Esophagus muscularis mucosa (tissue), 4 donors: ENCODE measurements at regions not wholly inside any gene's neighbourhood (a gene's known extent, or its start where the extent isn't known, plus 50 kb on each side); places are given as distances from the start of the nearest gene placed in this dataset.

Experiments used
- DNase-seq: peaks from one replicate; pipeline ENCODE4 v3.0.0-alpha.2; 2017; ENCODE audit errors: extremely low spot score
- H3K27ac ChIP-seq, 4 donors: fragments of 200-600 bp; sonication (generic); replicated peaks in 1 of 4; 1 replicate in 3 of 4; 2 replicates in 1 of 4; pipeline ENCODE4 v1.5.1; 2016 to 2019; ENCODE audit warnings: mild to moderate bottlenecking in 1 of 4
- H3K27me3 ChIP-seq, 4 donors: fragments of 200-600 bp; sonication (generic); one replicate each; pipeline versions ENCODE4 v1.5.1 to v1.6.0; 2016 to 2019
- H3K36me3 ChIP-seq, 4 donors: fragments of 200-600 bp; sonication (generic); one replicate each; pipeline ENCODE4 v1.5.1; 2016 to 2019
- H3K4me1 ChIP-seq, 4 donors: fragments of 200-600 bp; sonication (generic); one replicate each; pipeline ENCODE4 v1.5.1; 2016 to 2019
- H3K4me3 ChIP-seq, 4 donors: fragments of 200-600 bp; sonication (generic); 1 replicate in 2 of 4; 2 replicates in 2 of 4; pipeline ENCODE4 v1.5.1; 2016 to 2019; ENCODE audit warnings: mild to moderate bottlenecking in 4 of 4, moderate library complexity in 1 of 4
- H3K9me3 ChIP-seq, 4 donors: fragments of 200-600 bp; sonication (generic); 1 replicate in 3 of 4; 2 replicates in 1 of 4; pipeline ENCODE4 v1.5.1; 2016 to 2019
- EP300 ChIP-seq: sonication (generic); formaldehyde crosslinking; IDR thresholded peaks from one replicate; pipeline ENCODE4 v1.6.1; 2017; ENCODE audit warnings: antibody characterized with exemption
- POLR2A ChIP-seq: fragments of 450-650 bp; IDR thresholded peaks from one replicate; pipeline ENCODE4 v1.6.1; 2017; ENCODE audit warnings: antibody characterized with exemption, moderate library complexity, mild to moderate bottlenecking, low read depth
- POLR2AphosphoS5 ChIP-seq, 2 donors: sonication (generic); formaldehyde crosslinking; IDR thresholded peaks; one replicate each; pipeline ENCODE4 v1.6.1; 2017; ENCODE audit warnings: antibody characterized with exemption in 2 of 2
- WGBS: methylation state at CpG from one replicate; pipeline ENCODE4 v1.1.5; 2018; 5-methylcytosine and 5-hydroxymethylcytosine counted together
- intact Hi-C: fragments of 100-400 bp; cut with DNase I; formaldehyde crosslinking; loops from one replicate; pipeline ENCODE4 v1.15.1; 2023
- TF ChIP-seq, protein P1 (sequence below), 3 experiments: fragments of 200-600 bp in 2 of 3; fragments of 450-650 bp in 1 of 3; sonication (generic) in 2 of 3; IDR thresholded peaks; one replicate each; pipeline ENCODE4 v1.5.1; 2017 to 2019; ENCODE audit warnings: antibody characterized with exemption in 3 of 3, mild to moderate bottlenecking in 2 of 3, moderate library complexity in 1 of 3

DNA sequence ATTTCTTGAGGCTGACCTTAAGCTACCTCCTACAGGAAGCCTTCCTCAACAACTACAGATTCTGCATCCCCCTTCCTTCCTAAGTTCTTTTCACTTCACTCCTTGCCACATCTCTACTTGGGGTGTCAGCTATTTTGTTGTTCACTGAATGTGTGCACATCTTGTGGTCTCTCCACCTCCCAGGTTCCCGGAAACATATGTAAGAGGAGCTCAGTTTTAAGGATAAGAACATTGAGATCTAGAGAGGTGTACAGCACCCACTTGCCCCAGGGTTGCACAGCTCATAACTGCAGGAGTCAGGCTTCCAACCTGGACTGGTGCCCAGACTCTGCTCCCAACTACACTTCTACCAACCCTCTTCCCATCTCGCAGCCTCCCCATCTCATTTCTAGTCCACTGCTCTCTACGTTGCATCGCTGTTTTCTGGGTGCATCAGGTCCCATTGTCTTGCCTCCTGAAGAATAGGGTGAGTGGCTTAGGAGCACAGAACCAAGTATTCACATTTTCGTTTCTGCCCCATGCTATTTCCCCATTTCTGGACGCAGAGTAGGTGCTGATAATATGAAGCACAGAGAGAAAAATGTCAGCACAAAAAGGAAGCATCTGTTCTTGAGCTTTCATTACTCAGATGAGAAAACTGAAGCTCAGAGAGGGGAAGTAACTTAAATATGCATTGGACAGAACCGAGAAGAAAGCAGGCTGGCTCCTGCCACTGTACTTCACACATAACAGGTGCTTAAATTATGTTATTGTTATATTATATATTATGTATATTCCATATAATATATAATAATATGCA lies 292.0 kb upstream of the CCL2 start:
- no peak overlapping the region for H3K4me3 ChIP-seq
- TF ChIP-seq EP300 (no peak), POLR2AphosphoS5 (IDR thresholded peaks at IDR 0.05) (no peak), POLR2A (no peak)
- TF ChIP-seq, protein P1, sequence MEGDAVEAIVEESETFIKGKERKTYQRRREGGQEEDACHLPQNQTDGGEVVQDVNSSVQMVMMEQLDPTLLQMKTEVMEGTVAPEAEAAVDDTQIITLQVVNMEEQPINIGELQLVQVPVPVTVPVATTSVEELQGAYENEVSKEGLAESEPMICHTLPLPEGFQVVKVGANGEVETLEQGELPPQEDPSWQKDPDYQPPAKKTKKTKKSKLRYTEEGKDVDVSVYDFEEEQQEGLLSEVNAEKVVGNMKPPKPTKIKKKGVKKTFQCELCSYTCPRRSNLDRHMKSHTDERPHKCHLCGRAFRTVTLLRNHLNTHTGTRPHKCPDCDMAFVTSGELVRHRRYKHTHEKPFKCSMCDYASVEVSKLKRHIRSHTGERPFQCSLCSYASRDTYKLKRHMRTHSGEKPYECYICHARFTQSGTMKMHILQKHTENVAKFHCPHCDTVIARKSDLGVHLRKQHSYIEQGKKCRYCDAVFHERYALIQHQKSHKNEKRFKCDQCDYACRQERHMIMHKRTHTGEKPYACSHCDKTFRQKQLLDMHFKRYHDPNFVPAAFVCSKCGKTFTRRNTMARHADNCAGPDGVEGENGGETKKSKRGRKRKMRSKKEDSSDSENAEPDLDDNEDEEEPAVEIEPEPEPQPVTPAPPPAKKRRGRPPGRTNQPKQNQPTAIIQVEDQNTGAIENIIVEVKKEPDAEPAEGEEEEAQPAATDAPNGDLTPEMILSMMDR (IDR thresholded peaks at IDR 0.05) = no peak
- DNase-seq = no peak
- H3K27me3 ChIP-seq = peaks cover 0 to 13% (median 0%) of the 10 kb centered on the region in 4 donors
- 68% methylated on average over 7 of the region's 7 CpGs for WGBS
- no peaks in the 10 kb centered on the region for H3K9me3 ChIP-seq
- H3K36me3 ChIP-seq = no peaks in the 10 kb centered on the region
- H3K4me1 ChIP-seq = no peaks in the 10 kb centered on the region
- H3K27ac ChIP-seq = no peak overlapping the region
- intact Hi-C loops = no loop called here

DNA sequence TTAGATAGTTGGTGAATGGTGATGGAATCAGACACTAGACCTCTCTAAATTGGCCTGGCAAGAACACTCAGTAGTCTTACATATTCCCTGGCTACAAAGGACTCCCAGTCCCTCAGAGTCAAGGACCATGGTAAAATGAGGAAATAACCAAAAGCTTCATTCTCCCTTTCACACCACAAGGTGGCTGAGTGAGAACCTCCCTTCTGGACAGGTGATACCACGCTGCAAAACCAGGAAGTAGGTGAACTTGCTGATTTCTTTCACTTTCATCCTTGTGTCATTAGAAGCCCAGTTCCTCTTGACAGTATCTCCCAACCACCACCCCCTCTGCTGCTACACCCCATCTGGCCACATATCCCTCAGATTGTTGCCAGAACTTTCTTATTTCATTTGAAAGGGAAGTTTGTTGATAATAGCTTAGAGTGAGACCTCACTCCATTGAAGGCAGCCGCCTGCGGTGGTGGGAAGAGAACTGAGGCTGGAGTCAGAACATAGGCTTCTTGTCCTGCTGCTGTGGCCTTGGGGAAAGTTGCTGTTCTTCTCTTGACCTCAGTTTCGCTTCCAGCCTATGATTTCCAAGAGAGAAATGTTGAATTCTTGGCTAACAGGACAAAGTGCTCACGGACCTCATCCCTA lies 290.6 kb upstream of the CCL2 start:
- Histone ChIP-seq H3K4me3 (no peak overlapping the region), H3K27me3 (peaks cover 0 to 19% (median 0%) of the 10 kb centered on the region in 4 donors), H3K27ac (no peak overlapping the region), H3K9me3 (no peaks in the 10 kb centered on the region), H3K4me1 (no peaks in the 10 kb centered on the region), H3K36me3 (no peaks in the 10 kb centered on the region)
- 51% methylated on average over 5 of the region's 5 CpGs for WGBS
- intact Hi-C loops = no loop called here
- no peak for DNase-seq
- TF ChIP-seq EP300 (no peak), POLR2AphosphoS5 (IDR thresholded peaks at IDR 0.05) (no peak), POLR2A (no peak)
- TF ChIP-seq, protein P1 (IDR thresholded peaks at IDR 0.05) = no peak

DNA sequence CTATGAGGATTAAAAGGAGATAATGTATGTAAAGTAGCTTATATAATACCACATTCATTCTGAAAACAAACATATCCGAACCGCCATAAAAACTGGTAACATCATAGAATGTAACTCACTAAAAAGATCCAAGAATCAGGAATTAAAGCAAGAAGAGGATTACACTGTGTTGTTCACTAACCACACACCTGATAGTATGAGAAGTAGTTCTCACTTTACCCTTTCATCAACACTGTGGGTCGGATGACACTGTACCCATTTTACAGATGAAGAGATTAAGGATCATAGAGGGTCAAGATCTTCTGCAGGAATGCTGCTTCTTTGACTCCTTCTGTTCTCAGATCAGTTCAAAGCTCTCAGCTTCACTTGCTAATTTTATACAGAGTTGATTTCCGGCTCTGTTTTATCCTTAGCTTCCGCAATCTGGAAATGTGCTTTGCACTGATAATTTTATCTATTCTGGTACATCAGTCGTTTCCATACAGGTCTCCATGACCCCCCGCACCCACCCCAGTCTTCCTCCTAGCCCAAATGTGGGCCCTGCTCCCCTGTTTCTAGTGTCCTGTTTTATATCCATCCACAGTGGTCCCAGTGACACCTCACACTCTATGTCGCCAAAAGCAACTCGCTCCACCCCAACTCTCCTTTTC lies 288.6 kb upstream of the CCL2 start:
- no peaks in the 10 kb centered on the region for H3K4me1 ChIP-seq
- H3K4me3 ChIP-seq = no peak overlapping the region
- peaks cover 0 to 23% (median 0%) of the 10 kb centered on the region in 4 donors for H3K27me3 ChIP-seq
- H3K36me3 ChIP-seq = no peaks in the 10 kb centered on the region
- no peaks in the 10 kb centered on the region for H3K9me3 ChIP-seq
- no peak for DNase-seq
- no peak overlapping the region for H3K27ac ChIP-seq
- intact Hi-C loops = no loop called here
- 79% methylated on average over 9 of the region's 9 CpGs for WGBS
- TF ChIP-seq POLR2A (no peak), POLR2AphosphoS5 (IDR thresholded peaks at IDR 0.05) (no peak), EP300 (no peak)
- TF ChIP-seq, protein P1 (IDR thresholded peaks at IDR 0.05) = no peak

DNA sequence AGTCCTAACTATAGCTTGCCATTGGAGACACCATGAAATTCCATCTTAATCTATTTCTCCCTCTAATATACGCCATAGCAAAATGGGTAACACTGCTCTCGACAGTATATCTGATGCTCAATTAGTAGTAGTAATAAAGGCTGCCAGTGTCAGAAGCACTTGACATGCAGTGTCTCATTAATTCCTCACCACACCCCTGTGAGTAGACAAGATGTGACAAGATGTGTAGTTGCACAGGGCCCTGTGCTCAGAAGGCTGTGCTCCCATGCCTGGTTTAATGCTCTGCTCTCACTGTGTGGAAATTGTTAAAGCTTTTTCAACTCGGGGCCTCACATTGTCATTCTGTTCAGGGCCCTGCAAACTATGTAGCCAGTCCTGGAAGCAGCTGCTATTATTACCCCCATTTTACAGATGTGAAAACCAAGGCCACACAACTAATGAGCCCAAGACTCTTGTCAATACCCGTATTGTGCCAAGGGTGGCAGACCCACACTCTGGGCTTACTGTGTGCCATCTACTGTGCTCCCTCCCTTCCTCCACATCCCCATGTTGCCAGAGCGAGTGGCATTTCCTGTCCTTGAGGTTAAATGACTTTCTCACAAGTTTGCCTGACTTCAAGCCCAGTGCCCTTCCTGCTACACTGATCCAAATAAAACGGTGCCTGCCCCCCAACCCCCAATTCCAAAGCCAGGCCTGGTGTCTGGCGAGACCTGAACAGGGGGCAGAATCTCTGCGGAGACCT lies 287.3 kb upstream of the CCL2 start:
- H3K36me3 ChIP-seq = no peaks in the 10 kb centered on the region
- intact Hi-C loops = no loop called here
- H3K27me3 ChIP-seq = peaks cover 0 to 23% (median 0%) of the 10 kb centered on the region in 4 donors
- TF ChIP-seq POLR2A = no peak
- no peak for TF ChIP-seq POLR2AphosphoS5 (IDR thresholded peaks at IDR 0.05)
- TF ChIP-seq EP300 = no peak
- TF ChIP-seq, protein P1 (IDR thresholded peaks at IDR 0.05) = no peak
- H3K4me1 ChIP-seq = no peaks in the 10 kb centered on the region
- H3K9me3 ChIP-seq = no peaks in the 10 kb centered on the region
- DNase-seq = no peak
- no peak overlapping the region for H3K27ac ChIP-seq
- no peak overlapping the region for H3K4me3 ChIP-seq
- 67% methylated on average over 8 of the region's 8 CpGs for WGBS
